Body of pancreas (tissue), 4 donors: ENCODE measurements at regions not wholly inside any gene's neighbourhood (a gene's known extent, or its start where the extent isn't known, plus 50 kb on each side); places are given as distances from the start of the nearest gene placed in this dataset.

ENCODE experiments used
- ATAC-seq: fragments of 150-250 bp; one replicate; pipeline ENCODE4 v1.9.1; 2016
- DNase-seq, 4 donors: peaks; one replicate each; pipeline ENCODE4 v3.0.0-alpha.2; 2019
- H3K27ac ChIP-seq, 4 donors: fragments of 200-600 bp; sonication (generic); 1 replicate in 3 of 4; 2 replicates in 1 of 4; pipeline versions ENCODE4 v1.5.1 to v1.6.1; 2016 to 2019; ENCODE audit warnings: mild to moderate bottlenecking in 1 of 4, mixed read lengths in 1 of 4, moderate library complexity in 1 of 4
- H3K27me3 ChIP-seq, 2 donors: fragments of 200-600 bp; sonication (generic); one replicate each; pipeline ENCODE4 v1.6.0; 2016; ENCODE audit warnings: mild to moderate bottlenecking in 1 of 2
- H3K36me3 ChIP-seq, 2 donors: fragments of 200-600 bp; sonication (generic); replicated peaks in 1 of 2; 2 replicates each; pipeline ENCODE4 v1.5.1; 2016; ENCODE audit warnings: low read depth in 2 of 2; ENCODE audit not compliant: insufficient read depth in 1 of 2
- H3K4me1 ChIP-seq: fragments of 200-600 bp; sonication (generic); one replicate; pipeline ENCODE4 v1.6.0; 2016
- H3K4me3 ChIP-seq, 2 donors: fragments of 200-600 bp; sonication (generic); 1 replicate in 1 of 2; 2 replicates in 1 of 2; pipeline ENCODE4 v1.5.1; 2016 to 2019
- H3K9me3 ChIP-seq, 3 donors: fragments of 200-600 bp; sonication (generic); 1 replicate in 2 of 3; 2 replicates in 1 of 3; pipeline ENCODE4 v1.5.1; 2016
- POLR2A ChIP-seq, 3 donors: fragments of 450-650 bp; IDR thresholded peaks; one replicate each; pipeline ENCODE4 v1.6.1; 2016; ENCODE audit warnings: antibody characterized with exemption in 3 of 3, mild to moderate bottlenecking in 2 of 3
- WGBS, 2 donors: methylation state at CpG; one replicate each; pipeline ENCODE4 v1.1.5; 2017; 5-methylcytosine and 5-hydroxymethylcytosine counted together
- intact Hi-C: fragments of 100-400 bp; cut with DNase I; formaldehyde crosslinking; loops from one replicate; pipeline ENCODE4 v1.15.1; 2023
- TF ChIP-seq, protein P1 (sequence below), 7 experiments: fragments of 450-650 bp in 4 of 7; fragments of 200-600 bp in 3 of 7; sonication (generic) in 3 of 7; IDR thresholded peaks; one replicate each; pipeline ENCODE4 v1.5.1; 2016 to 2019; ENCODE audit warnings: antibody characterized with exemption in 7 of 7

DNA sequence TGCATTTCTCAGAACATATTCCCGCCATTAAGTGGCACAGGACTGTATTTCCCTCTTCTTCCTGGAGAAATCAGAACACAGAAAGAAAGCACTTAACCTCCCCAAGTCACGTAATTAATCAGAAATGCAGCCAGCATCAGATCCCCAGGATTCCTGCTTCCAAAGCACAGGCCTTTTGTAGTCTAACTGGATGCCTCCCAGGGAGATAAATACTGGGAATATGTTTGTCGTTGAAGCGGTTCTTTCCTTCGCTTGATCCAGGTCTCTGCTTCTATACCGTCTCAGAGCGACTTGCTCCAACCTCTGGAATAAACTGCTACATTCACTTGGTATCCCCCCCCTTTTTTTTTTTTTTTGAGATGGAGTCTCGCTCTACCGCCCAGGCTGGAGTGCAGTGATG lies 198.6 kb downstream of the KBTBD8 start:
- Histone ChIP-seq H3K27ac (no peak overlapping the region), H3K9me3 (no peaks in the 10 kb centered on the region), H3K27me3 (no peaks in the 10 kb centered on the region), H3K4me1 (no peaks in the 10 kb centered on the region), H3K36me3 (no peaks in the 10 kb centered on the region), H3K4me3 (no peak overlapping the region)
- intact Hi-C loops = no loop called here
- no peak for TF ChIP-seq POLR2A (IDR thresholded peaks at IDR 0.05)
- no peak for DNase-seq
- no peak for ATAC-seq
- WGBS, 2 donors = 91 to 93% methylated on average over 9 of the region's 9 CpGs

GRCh38 chr3:67198374-67198773 lies 200.3 kb downstream of the KBTBD8 start:
- intact Hi-C loops = no loop called here

DNA sequence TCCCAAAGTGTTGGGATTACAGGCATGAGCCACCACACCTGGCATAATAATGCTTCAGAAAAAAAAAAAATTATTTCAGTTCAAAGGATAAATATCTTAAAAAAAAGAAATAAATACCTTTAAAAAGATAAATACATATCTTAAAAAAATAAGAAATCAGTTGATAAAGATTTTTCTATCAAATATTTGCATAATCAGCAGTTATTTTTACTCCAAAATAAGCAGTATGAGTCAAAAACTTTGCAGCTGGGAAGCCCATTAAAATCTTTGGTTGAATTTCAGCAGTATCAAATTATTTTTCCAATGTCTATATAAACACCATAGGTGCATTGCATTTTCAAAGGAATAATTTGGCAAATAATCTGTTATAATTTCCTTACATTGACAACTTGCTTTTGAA lies 202.5 kb downstream of the KBTBD8 start:
- Histone ChIP-seq H3K27me3 (no peaks in the 10 kb centered on the region), H3K4me3 (no peak overlapping the region), H3K9me3 (no peaks in the 10 kb centered on the region), H3K4me1 (no peaks in the 10 kb centered on the region), H3K36me3 (no peaks in the 10 kb centered on the region), H3K27ac (no peak overlapping the region)
- intact Hi-C loops = no loop called here
- no peak for ATAC-seq
- TF ChIP-seq POLR2A (IDR thresholded peaks at IDR 0.05) = no peak
- TF ChIP-seq, protein P1, sequence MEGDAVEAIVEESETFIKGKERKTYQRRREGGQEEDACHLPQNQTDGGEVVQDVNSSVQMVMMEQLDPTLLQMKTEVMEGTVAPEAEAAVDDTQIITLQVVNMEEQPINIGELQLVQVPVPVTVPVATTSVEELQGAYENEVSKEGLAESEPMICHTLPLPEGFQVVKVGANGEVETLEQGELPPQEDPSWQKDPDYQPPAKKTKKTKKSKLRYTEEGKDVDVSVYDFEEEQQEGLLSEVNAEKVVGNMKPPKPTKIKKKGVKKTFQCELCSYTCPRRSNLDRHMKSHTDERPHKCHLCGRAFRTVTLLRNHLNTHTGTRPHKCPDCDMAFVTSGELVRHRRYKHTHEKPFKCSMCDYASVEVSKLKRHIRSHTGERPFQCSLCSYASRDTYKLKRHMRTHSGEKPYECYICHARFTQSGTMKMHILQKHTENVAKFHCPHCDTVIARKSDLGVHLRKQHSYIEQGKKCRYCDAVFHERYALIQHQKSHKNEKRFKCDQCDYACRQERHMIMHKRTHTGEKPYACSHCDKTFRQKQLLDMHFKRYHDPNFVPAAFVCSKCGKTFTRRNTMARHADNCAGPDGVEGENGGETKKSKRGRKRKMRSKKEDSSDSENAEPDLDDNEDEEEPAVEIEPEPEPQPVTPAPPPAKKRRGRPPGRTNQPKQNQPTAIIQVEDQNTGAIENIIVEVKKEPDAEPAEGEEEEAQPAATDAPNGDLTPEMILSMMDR (IDR thresholded peaks at IDR 0.05) = no peak
- DNase-seq = no peak

More at GRCh38 chr3:67198374-67198773, 200.3 kb downstream of the KBTBD8 start:
- Histone ChIP-seq H3K27ac (no peak overlapping the region), H3K9me3 (no peaks in the 10 kb centered on the region), H3K4me3 (no peak overlapping the region), H3K27me3 (no peaks in the 10 kb centered on the region), H3K4me1 (no peaks in the 10 kb centered on the region), H3K36me3 (no peaks in the 10 kb centered on the region)
- 57 to 68% methylated on average over 1 of the region's 1 CpG for WGBS, 2 donors
- no peak for ATAC-seq
- DNase-seq = no peak
- no peak for TF ChIP-seq POLR2A (IDR thresholded peaks at IDR 0.05)
- TF ChIP-seq, protein P1 (IDR thresholded peaks at IDR 0.05) = no peak

DNA sequence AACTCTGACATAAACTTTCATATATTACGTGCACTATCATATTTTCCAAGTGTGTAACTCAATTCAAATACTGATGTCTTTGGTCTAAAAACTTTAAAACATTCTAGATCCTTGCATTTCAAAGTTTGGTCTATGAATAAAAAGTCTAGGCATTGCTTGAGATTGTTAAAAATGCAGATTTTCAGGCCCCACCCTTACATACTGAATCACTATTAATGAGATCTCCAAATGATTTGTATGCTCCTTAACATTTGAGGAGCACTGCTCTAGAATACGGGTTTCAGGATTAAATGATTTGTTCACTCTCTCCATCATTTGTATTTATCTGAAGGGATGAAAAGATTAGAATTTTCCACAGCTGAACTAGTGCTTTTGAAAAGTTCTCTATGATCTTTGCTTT lies 202.9 kb downstream of the KBTBD8 start:
- ATAC-seq (no peak), DNase-seq (no peak)
- no peaks in the 10 kb centered on the region for H3K9me3 ChIP-seq
- TF ChIP-seq POLR2A (IDR thresholded peaks at IDR 0.05) = no peak
- TF ChIP-seq, protein P1 (IDR thresholded peaks at IDR 0.05) = no peak
- H3K27ac ChIP-seq = no peak overlapping the region
- intact Hi-C loops = no loop called here
- 76 to 79% methylated on average over 2 of the region's 2 CpGs for WGBS, 2 donors
- no peaks in the 10 kb centered on the region for H3K27me3 ChIP-seq
- H3K36me3 ChIP-seq = no peaks in the 10 kb centered on the region
- no peaks in the 10 kb centered on the region for H3K4me1 ChIP-seq
- no peak overlapping the region for H3K4me3 ChIP-seq

- no peaks in the 10 kb centered on the region for H3K36me3 ChIP-seq
- TF ChIP-seq POLR2A (IDR thresholded peaks at IDR 0.05) = no peak
- TF ChIP-seq, protein P1 (IDR thresholded peaks at IDR 0.05) = no peak
- H3K4me1 ChIP-seq = no peaks in the 10 kb centered on the region
- H3K4me3 ChIP-seq = no peak overlapping the region
- 53 to 58% methylated on average over 3 of the region's 3 CpGs for WGBS, 2 donors
- no peak for ATAC-seq
- intact Hi-C loops = no loop called here
- no peaks in the 10 kb centered on the region for H3K9me3 ChIP-seq
- no peaks in the 10 kb centered on the region for H3K27me3 ChIP-seq
- no peak overlapping the region for H3K27ac ChIP-seq
- DNase-seq = no peak
Observed at GRCh38 chr3:67202053-67202452, 203.9 kb downstream of the KBTBD8 start.
